Tibial nerve (tissue), 4 donors: ENCODE measurements at regions not wholly inside any gene's neighbourhood (a gene's known extent, or its start where the extent isn't known, plus 50 kb on each side); places are given as distances from the start of the nearest gene placed in this dataset.

Experiments used
- CTCF ChIP-seq, 5 experiments: fragments of 200-600 bp in 3 of 5; fragments of 450-650 bp in 2 of 5; sonication (generic) in 3 of 5; IDR thresholded peaks; one replicate each; pipeline ENCODE4 v1.5.1; 2016 to 2019; ENCODE audit warnings: antibody characterized with exemption in 5 of 5, mild to moderate bottlenecking in 3 of 5, moderate library complexity in 2 of 5
- EP300 ChIP-seq, 2 donors: sonication (generic); formaldehyde crosslinking; IDR thresholded peaks; one replicate each; pipeline ENCODE4 v1.6.1; 2017; ENCODE audit warnings: antibody characterized with exemption in 2 of 2, mild to moderate bottlenecking in 1 of 2

GRCh38 chr7:91378131-91378530 is 113.9 kb downstream of the FZD1 start:
- TF ChIP-seq CTCF (IDR thresholded peaks at IDR 0.05), result no peak
- TF ChIP-seq EP300 (IDR thresholded peaks at IDR 0.05), result no peak
